B cell (primary cell): ENCODE measurements at regions not wholly inside any gene's neighbourhood (a gene's known extent, or its start where the extent isn't known, plus 50 kb on each side); places are given as distances from the start of the nearest gene placed in this dataset.

Experiments used
- ATAC-seq: fragments of 200-7000 bp; cut with Tn5 transposase; one replicate; pipeline ENCODE4 v1.10.0; 2021; ENCODE audit warnings: low read depth, mild to moderate bottlenecking, moderate number of reproducible peaks, moderate library complexity
- CTCF ChIA-PET: fragments of 350-600 bp; sonication (Branson Sonifier 250); formaldehyde crosslinking; loops from one replicate; lab custom pipeline; 2021; ENCODE audit warnings: antibody characterized with exemption, inconsistent platforms; lab: Charles Lee
- POLR2A ChIA-PET: fragments of 350-600 bp; sonication (Branson Sonifier 250); formaldehyde crosslinking; loops from one replicate; lab custom pipeline; 2021; ENCODE audit warnings: antibody characterized with exemption; lab: Charles Lee
- DNase-seq: peaks from one replicate; pipeline ENCODE4 v3.0.0; 2013
- H2AFZ ChIP-seq: 2 replicates; pipeline ENCODE4 v1.6.1; 2012; ENCODE audit warnings: mild to moderate bottlenecking, low read depth, low read length; ENCODE audit not compliant: insufficient read depth, poor library complexity, severe bottlenecking
- H3K27ac ChIP-seq, 2 donors: 1 replicate in 1 of 2; 2 replicates in 1 of 2; pipeline ENCODE4 v1.5.1; 2012 to 2013; ENCODE audit warnings: low read length in 2 of 2, mild to moderate bottlenecking in 2 of 2, moderate library complexity in 1 of 2
- H3K27me3 ChIP-seq, 4 experiments: fragments of 200-600 bp in 1 of 4; sonication (generic) in 1 of 4; replicated peaks in 1 of 4; 1 replicate in 2 of 4; 2 replicates in 2 of 4; pipeline versions ENCODE4 v1.6.1 to v1.7.0; 2013 to 2016; ENCODE audit warnings: low read length in 3 of 4, mild to moderate bottlenecking in 2 of 4, mixed read lengths in 1 of 4, moderate library complexity in 1 of 4; ENCODE audit not compliant: insufficient read depth in 4 of 4, control insufficient read depth in 3 of 4; ENCODE audit errors: control extremely low read depth in 1 of 4
- H3K36me3 ChIP-seq, 2 experiments: replicated peaks in 1 of 2; 1 replicate in 1 of 2; 2 replicates in 1 of 2; pipeline versions ENCODE4 v1.6.1 to v1.7.1; 2013; ENCODE audit warnings: low read length in 1 of 2; ENCODE audit not compliant: insufficient read depth in 2 of 2, control insufficient read depth in 1 of 2; ENCODE audit errors: control extremely low read depth in 1 of 2, extremely low read depth in 1 of 2
- H3K4me1 ChIP-seq, 2 donors: fragments of 200-600 bp in 1 of 2; sonication (generic) in 1 of 2; 1 replicate in 1 of 2; 2 replicates in 1 of 2; pipeline versions ENCODE4 v1.5.1 to v1.6.1; 2013 to 2017; ENCODE audit warnings: low read length in 2 of 2; ENCODE audit not compliant: control insufficient read depth in 2 of 2, insufficient read depth in 2 of 2
- H3K4me2 ChIP-seq: replicated peaks from 2 replicates; pipeline ENCODE3; 2012; ENCODE audit warnings: mild to moderate bottlenecking, low read depth, low read length; ENCODE audit not compliant: poor library complexity, severe bottlenecking
- H3K4me3 ChIP-seq, 5 experiments: fragments of 200-600 bp in 1 of 5; sonication (generic) in 1 of 5; 1 replicate in 3 of 5; 2 replicates in 2 of 5; pipeline versions ENCODE4 v1.5.1 to v1.7.0; 2011 to 2016; ENCODE audit warnings: low read length in 4 of 5, mild to moderate bottlenecking in 4 of 5, low read depth in 2 of 5, control low read depth in 1 of 5, moderate library complexity in 1 of 5; ENCODE audit not compliant: insufficient read depth in 1 of 5; ENCODE audit errors: control extremely low read depth in 1 of 5, extremely low read depth in 1 of 5
- H3K79me2 ChIP-seq: fragments of 200-600 bp; sonication (generic); one replicate; pipeline ENCODE4 v1.6.0; 2016; ENCODE audit warnings: low read length; ENCODE audit not compliant: control insufficient read depth, insufficient read depth
- H3K9ac ChIP-seq: fragments of 200-600 bp; sonication (generic); 2 replicates; pipeline ENCODE4 v1.6.1; 2017; ENCODE audit warnings: mild to moderate bottlenecking, low read length, moderate library complexity
- H3K9me3 ChIP-seq, 3 donors: one replicate each; pipeline versions ENCODE4 v1.6.1 to v1.7.1; 2013; ENCODE audit warnings: low read length in 2 of 3; ENCODE audit not compliant: control insufficient read depth in 2 of 3, insufficient read depth in 1 of 3; ENCODE audit errors: control extremely low read depth in 1 of 3
- H4K20me1 ChIP-seq: 2 replicates; pipeline ENCODE4 v1.6.0; 2012; ENCODE audit warnings: mild to moderate bottlenecking, low read length; ENCODE audit not compliant: insufficient read depth, control insufficient read depth, poor library complexity, severe bottlenecking
- H3K27ac Mint-ChIP-seq: one replicate; pipeline ENCODE4 v1.8.0; 2021; ENCODE audit warnings: mixed read lengths
- H3K27me3 Mint-ChIP-seq: one replicate; pipeline ENCODE4 v1.8.0; 2021; ENCODE audit warnings: mixed read lengths
- H3K4me1 Mint-ChIP-seq: one replicate; pipeline ENCODE4 v1.8.0; 2021; ENCODE audit warnings: mixed read lengths
- H3K4me3 Mint-ChIP-seq: one replicate; pipeline ENCODE4 v1.8.0; 2021; ENCODE audit warnings: mixed read lengths
- H3K9me3 Mint-ChIP-seq: one replicate; pipeline ENCODE4 v1.8.0; 2022; ENCODE audit warnings: mixed read lengths; ENCODE audit not compliant: insufficient read depth
- CTCF ChIP-seq: fragments of 200-600 bp; IDR thresholded peaks from one replicate; pipeline ENCODE4 v1.8.0; 2022; ENCODE audit warnings: antibody characterized with exemption, mild to moderate bottlenecking
- EZH2 ChIP-seq: IDR thresholded peaks from 2 replicates; pipeline ENCODE4 v1.6.1; 2012; ENCODE audit warnings: borderline replicate concordance, low read depth, mild to moderate bottlenecking, moderate library complexity, low read length; ENCODE audit not compliant: insufficient read depth, poor library complexity, severe bottlenecking
- WGBS: methylation state at CpG from one replicate; pipeline ENCODE4 v1.1.5; 2013; ENCODE audit warnings: missing lambda C conversion rate; ENCODE audit not compliant: insufficient coverage; 5-methylcytosine and 5-hydroxymethylcytosine counted together
- intact Hi-C: fragments of 100-400 bp; cut with micrococcal nuclease; formaldehyde crosslinking; loops from one replicate; pipeline ENCODE4 v1.10.0; 2022

GRCh38 chr2:83487451-83487850 lies 971.6 kb downstream of the SUCLG1 start:
- ChIA-PET CTCF (no interaction called here), POLR2A (no interaction called here)
- no peak overlapping the region for H2AFZ ChIP-seq
- ATAC-seq, result no peak
- DNase-seq, result no peak
- intact Hi-C loops, result no loop called here
- H3K9me3 ChIP-seq, result no peaks in the 10 kb centered on the region
- Mint-ChIP-seq H3K27me3 (no peaks in the 10 kb centered on the region), H3K4me3 (no peak overlapping the region), H3K4me1 (no peaks in the 10 kb centered on the region), H3K27ac (no peak overlapping the region), H3K9me3 (peaks cover 3% of the 10 kb centered on the region)
- H3K4me3 ChIP-seq, result no peak overlapping the region
- H3K4me1 ChIP-seq, result no peaks in the 10 kb centered on the region
- no peaks in the 10 kb centered on the region for H3K36me3 ChIP-seq
- H4K20me1 ChIP-seq, result no peaks in the 10 kb centered on the region
- H3K27me3 ChIP-seq, result no peaks in the 10 kb centered on the region
- no peak overlapping the region for H3K9ac ChIP-seq
- H3K79me2 ChIP-seq, result no peaks in the 10 kb centered on the region
- TF ChIP-seq EZH2, result no peak
- TF ChIP-seq CTCF, result no peak
- H3K27ac ChIP-seq, result no peak overlapping the region
- 83% methylated on average over 1 of the region's 1 CpG for WGBS
- H3K4me2 ChIP-seq, result no peak overlapping the region

- CTCF ChIA-PET, result no interaction called here
- Mint-ChIP-seq H3K27me3 (no peaks in the 10 kb centered on the region), H3K9me3 (no peaks in the 10 kb centered on the region), H3K27ac (no peak overlapping the region), H3K4me3 (no peak overlapping the region), H3K4me1 (no peaks in the 10 kb centered on the region)
- no peak overlapping the region for H3K4me3 ChIP-seq
- no peak overlapping the region for H3K9ac ChIP-seq
- no peak overlapping the region for H3K4me2 ChIP-seq
- intact Hi-C loops, result no loop called here
- DNase-seq (no peak), ATAC-seq (no peak)
- no peaks in the 10 kb centered on the region for H3K27me3 ChIP-seq
- no peaks in the 10 kb centered on the region for H3K9me3 ChIP-seq
- no peaks in the 10 kb centered on the region for H4K20me1 ChIP-seq
- H3K27ac ChIP-seq, result no peak overlapping the region
- H3K4me1 ChIP-seq, result no peaks in the 10 kb centered on the region
- no peak overlapping the region for H2AFZ ChIP-seq
- H3K79me2 ChIP-seq, result no peaks in the 10 kb centered on the region
- no peak for TF ChIP-seq CTCF
- no peak for TF ChIP-seq EZH2
- POLR2A ChIA-PET, result no interaction called here
- no peaks in the 10 kb centered on the region for H3K36me3 ChIP-seq
Measured at GRCh38 chr2:83481436-83481835, 977.6 kb downstream of the SUCLG1 start.
